ENCODE measurements at regions not wholly inside any gene's neighbourhood (a gene's known extent, or its start where the extent isn't known, plus 50 kb on each side); places are given as distances from the start of the nearest gene placed in this dataset.

DNA sequence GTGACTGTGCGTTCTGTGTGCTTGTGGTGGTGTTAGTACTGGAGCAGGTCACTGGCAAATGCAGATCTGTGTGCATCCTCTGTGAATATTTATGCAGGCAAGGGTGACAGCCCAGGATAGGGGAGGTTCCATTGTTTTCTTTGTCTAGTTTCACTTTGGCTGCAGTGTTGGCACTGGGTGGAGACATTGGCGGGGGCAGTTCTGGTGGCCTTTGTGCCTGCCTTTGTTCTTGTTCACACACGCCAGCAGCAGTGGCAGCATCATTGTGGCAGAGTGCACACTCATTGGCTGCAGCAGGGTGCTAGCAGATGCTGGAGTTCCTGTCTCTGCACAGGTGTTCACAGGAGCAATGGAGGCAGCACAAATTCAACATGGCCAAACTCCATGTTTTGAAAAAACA is 495.3 kb downstream of the UBE2NL start:
- WGBS (ENCODE audit: extremely low coverage, insufficient read length, low lambda C conversion rate) = no CpG with 5 or more reads among the region's 3 CpGs
- no peak overlapping the region for H3K4me3 Mint-ChIP-seq
- no peaks in the 10 kb centered on the region for H3K4me1 Mint-ChIP-seq

More for the DNA sequence above, 495.3 kb downstream of the UBE2NL start:
- H3K27ac ChIP-seq (ENCODE audit: insufficient read length, low read depth, low read length) = no peak overlapping the region
- H2BK120ac ChIP-seq (ENCODE audit: low read depth, low read length, poor library complexity, severe bottlenecking) = no peak overlapping the region
- no peak overlapping the region for H3K4me2 ChIP-seq (ENCODE audit: insufficient read depth, insufficient read length, low read length)
- H2BK12ac ChIP-seq (ENCODE audit: insufficient read length, low read depth, low read length) = no peak overlapping the region
- H3K79me1 ChIP-seq (ENCODE audit: insufficient read depth, low read depth, low read length, poor library complexity, severe bottlenecking) = no peaks in the 10 kb centered on the region
- no peak overlapping the region for H4K5ac ChIP-seq (ENCODE audit: insufficient read length, low read depth, low read length)
- no peaks in the 10 kb centered on the region for H3K79me2 ChIP-seq (ENCODE audit: insufficient read depth, low read length)
- no peak overlapping the region for H3K23ac ChIP-seq (ENCODE audit: insufficient read length, low read depth, low read length)
- no peak overlapping the region for H2BK15ac ChIP-seq (ENCODE audit: low read depth, low read length)
- H3K14ac ChIP-seq (ENCODE audit: insufficient read depth, low read length) = no peak overlapping the region
- H3K23me2 ChIP-seq (ENCODE audit: insufficient read length, low read depth, low read length, poor library complexity, severe bottlenecking) = no peaks in the 10 kb centered on the region
- Mint-ChIP-seq H3K27ac (no peak overlapping the region), H3K27me3 (ENCODE audit: low read depth) (no peaks in the 10 kb centered on the region), H3K36me3 (ENCODE audit: insufficient read depth in 1 of 3, low read depth in 3 of 3) (peaks cover 0 to 6% (median 4%) of the 10 kb centered on the region in 3 experiments; a peak in 5 of 7 replicates), H3K9me3 (peaks cover 66 to 73% of the 10 kb centered on the region in 2 experiments)
- no peaks in the 10 kb centered on the region for H4K20me1 ChIP-seq (ENCODE audit: control insufficient read depth, insufficient read depth, insufficient read length)
- no peaks in the 10 kb centered on the region for H3K4me1 ChIP-seq (ENCODE audit: insufficient read depth, low read length)
- H2AFZ ChIP-seq (ENCODE audit: low read length) = no peak overlapping the region
- no peak overlapping the region for H2BK20ac ChIP-seq (ENCODE audit: low read depth, low read length, poor library complexity, severe bottlenecking)
- no peak overlapping the region for H3T11ph ChIP-seq (ENCODE audit: low read length)
- peaks cover 35% of the 10 kb centered on the region for H3K9me3 ChIP-seq (ENCODE audit: control insufficient read depth, low read depth, low read length)
- H2AK5ac ChIP-seq (ENCODE audit: insufficient read length, low read length) = no peak overlapping the region
- H3K56ac ChIP-seq (ENCODE audit: insufficient read length, low read depth, low read length) = no peak overlapping the region
- H3K18ac ChIP-seq (ENCODE audit: insufficient read length, low read depth, low read length) = no peak overlapping the region
- TF ChIP-seq, protein P1, sequence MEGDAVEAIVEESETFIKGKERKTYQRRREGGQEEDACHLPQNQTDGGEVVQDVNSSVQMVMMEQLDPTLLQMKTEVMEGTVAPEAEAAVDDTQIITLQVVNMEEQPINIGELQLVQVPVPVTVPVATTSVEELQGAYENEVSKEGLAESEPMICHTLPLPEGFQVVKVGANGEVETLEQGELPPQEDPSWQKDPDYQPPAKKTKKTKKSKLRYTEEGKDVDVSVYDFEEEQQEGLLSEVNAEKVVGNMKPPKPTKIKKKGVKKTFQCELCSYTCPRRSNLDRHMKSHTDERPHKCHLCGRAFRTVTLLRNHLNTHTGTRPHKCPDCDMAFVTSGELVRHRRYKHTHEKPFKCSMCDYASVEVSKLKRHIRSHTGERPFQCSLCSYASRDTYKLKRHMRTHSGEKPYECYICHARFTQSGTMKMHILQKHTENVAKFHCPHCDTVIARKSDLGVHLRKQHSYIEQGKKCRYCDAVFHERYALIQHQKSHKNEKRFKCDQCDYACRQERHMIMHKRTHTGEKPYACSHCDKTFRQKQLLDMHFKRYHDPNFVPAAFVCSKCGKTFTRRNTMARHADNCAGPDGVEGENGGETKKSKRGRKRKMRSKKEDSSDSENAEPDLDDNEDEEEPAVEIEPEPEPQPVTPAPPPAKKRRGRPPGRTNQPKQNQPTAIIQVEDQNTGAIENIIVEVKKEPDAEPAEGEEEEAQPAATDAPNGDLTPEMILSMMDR (conservative IDR thresholded peaks at IDR 0.05) = no peak
- H3K27me3 ChIP-seq (ENCODE audit: insufficient read depth, low read length) = no peaks in the 10 kb centered on the region
- no peak overlapping the region for H4K91ac ChIP-seq (ENCODE audit: insufficient read length, low read depth, low read length)
- no peak overlapping the region for H3K9ac ChIP-seq (ENCODE audit: extremely low read depth, insufficient read length, low read length)
- no peak overlapping the region for H4K8ac ChIP-seq (replicated peaks; ENCODE audit: insufficient read length, low read depth, low read length)
- H2BK5ac ChIP-seq (ENCODE audit: insufficient read length, low read length) = no peak overlapping the region
- no peak overlapping the region for H3K4ac ChIP-seq (ENCODE audit: low read depth, low read length)
- no peak for DNase-seq

Measured in H9 (cell line).